ENCODE measurements at regions not wholly inside any gene's neighbourhood (a gene's known extent, or its start where the extent isn't known, plus 50 kb on each side); places are given as distances from the start of the nearest gene placed in this dataset.

DNA sequence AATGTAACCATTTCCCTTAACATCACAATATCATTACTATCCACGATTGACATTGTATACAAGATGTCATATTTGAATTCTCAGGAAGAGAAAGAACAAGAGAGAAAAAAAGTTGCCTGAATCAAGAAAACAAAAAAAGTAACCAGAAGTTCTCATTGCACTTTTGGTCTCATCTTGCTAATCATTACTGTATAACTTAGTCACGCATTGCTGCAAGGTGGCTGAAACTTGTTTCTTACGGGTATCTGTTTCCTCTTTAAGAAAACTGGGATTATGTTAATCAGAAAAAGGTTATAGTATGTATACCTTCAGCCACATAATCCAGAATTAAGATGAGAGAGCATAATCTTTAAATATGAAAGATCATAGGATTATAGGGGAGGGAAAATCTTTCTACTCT lies 639.7 kb upstream of the SYT4 start:
- H3K36me3 ChIP-seq (ENCODE audit: low read length), result no peaks in the 10 kb centered on the region
- H3F3A ChIP-seq (ENCODE audit: insufficient read depth), result no peaks in the 10 kb centered on the region
- H2AFZ ChIP-seq (ENCODE audit: low read depth, low read length, severe bottlenecking), result no peak overlapping the region
- no peaks in the 10 kb centered on the region for H3K27me3 ChIP-seq (ENCODE audit: low read length)
- no peak overlapping the region for H3K4me3 ChIP-seq (ENCODE audit: insufficient read depth, low read length, poor library complexity, severe bottlenecking)
- H3K79me2 ChIP-seq (ENCODE audit: insufficient read depth, low read length), result no peaks in the 10 kb centered on the region
- TF ChIP-seq, protein P1, sequence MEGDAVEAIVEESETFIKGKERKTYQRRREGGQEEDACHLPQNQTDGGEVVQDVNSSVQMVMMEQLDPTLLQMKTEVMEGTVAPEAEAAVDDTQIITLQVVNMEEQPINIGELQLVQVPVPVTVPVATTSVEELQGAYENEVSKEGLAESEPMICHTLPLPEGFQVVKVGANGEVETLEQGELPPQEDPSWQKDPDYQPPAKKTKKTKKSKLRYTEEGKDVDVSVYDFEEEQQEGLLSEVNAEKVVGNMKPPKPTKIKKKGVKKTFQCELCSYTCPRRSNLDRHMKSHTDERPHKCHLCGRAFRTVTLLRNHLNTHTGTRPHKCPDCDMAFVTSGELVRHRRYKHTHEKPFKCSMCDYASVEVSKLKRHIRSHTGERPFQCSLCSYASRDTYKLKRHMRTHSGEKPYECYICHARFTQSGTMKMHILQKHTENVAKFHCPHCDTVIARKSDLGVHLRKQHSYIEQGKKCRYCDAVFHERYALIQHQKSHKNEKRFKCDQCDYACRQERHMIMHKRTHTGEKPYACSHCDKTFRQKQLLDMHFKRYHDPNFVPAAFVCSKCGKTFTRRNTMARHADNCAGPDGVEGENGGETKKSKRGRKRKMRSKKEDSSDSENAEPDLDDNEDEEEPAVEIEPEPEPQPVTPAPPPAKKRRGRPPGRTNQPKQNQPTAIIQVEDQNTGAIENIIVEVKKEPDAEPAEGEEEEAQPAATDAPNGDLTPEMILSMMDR (IDR thresholded peaks at IDR 0.05; ENCODE audit: insufficient read depth, low read length, poor library complexity, severe bottlenecking), result no peak
- TF ChIP-seq EZH2phosphoT487 (conservative IDR thresholded peaks at IDR 0.05; ENCODE audit: low read length), result no peak
- no peak overlapping the region for H3K9ac ChIP-seq (ENCODE audit: low read length)
- no peak overlapping the region for H3K4me2 ChIP-seq (ENCODE audit: low read depth, low read length, poor library complexity, severe bottlenecking)
- H3K27ac ChIP-seq (ENCODE audit: low read depth, low read length), result no peak overlapping the region
- H4K20me1 ChIP-seq (ENCODE audit: low read depth, low read length), result no peaks in the 10 kb centered on the region
- H3K9me2 ChIP-seq (replicated peaks; ENCODE audit: insufficient read depth, low read length), result no peaks in the 10 kb centered on the region
- H3K9me3 ChIP-seq (ENCODE audit: insufficient read depth, low read length), result no peaks in the 10 kb centered on the region

DNA sequence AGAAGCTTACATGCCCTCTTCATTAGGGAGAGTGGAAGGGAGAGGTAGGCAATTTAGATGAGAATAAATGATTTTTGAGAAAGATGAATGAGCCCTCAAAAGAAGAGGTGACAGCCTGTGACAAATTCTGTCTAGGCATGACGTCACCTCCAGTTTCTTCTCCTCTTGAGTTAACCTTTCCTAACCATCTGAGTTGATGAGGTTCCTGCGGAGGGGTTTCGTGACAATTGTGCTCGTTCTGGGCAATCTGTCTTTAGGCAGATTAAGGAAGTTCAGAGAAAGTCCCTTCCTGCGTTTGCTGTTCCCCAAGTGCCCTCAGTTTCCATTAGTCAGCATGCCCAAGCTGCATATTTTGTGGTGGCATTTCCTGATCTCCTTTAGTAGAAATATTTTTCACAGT lies 640.2 kb upstream of the SYT4 start:
- Histone ChIP-seq H3K79me2 (ENCODE audit: insufficient read depth, low read length) (no peaks in the 10 kb centered on the region), H3K9me2 (replicated peaks; ENCODE audit: insufficient read depth, low read length) (no peaks in the 10 kb centered on the region), H3F3A (ENCODE audit: insufficient read depth) (no peaks in the 10 kb centered on the region), H3K27me3 (ENCODE audit: low read length) (no peaks in the 10 kb centered on the region), H3K27ac (ENCODE audit: low read depth, low read length) (no peak overlapping the region), H3K36me3 (ENCODE audit: low read length) (no peaks in the 10 kb centered on the region), H4K20me1 (ENCODE audit: low read depth, low read length) (no peaks in the 10 kb centered on the region), H3K4me3 (ENCODE audit: insufficient read depth, low read length, poor library complexity, severe bottlenecking) (no peak overlapping the region), H3K9ac (ENCODE audit: low read length) (no peak overlapping the region), H3K4me2 (ENCODE audit: low read depth, low read length, poor library complexity, severe bottlenecking) (no peak overlapping the region), H2AFZ (ENCODE audit: low read depth, low read length, severe bottlenecking) (no peak overlapping the region), H3K9me3 (ENCODE audit: insufficient read depth, low read length) (no peaks in the 10 kb centered on the region)
- no peak for TF ChIP-seq EZH2phosphoT487 (conservative IDR thresholded peaks at IDR 0.05; ENCODE audit: low read length)
- TF ChIP-seq, protein P1 (IDR thresholded peaks at IDR 0.05; ENCODE audit: insufficient read depth, low read length, poor library complexity, severe bottlenecking), result no peak

DNA sequence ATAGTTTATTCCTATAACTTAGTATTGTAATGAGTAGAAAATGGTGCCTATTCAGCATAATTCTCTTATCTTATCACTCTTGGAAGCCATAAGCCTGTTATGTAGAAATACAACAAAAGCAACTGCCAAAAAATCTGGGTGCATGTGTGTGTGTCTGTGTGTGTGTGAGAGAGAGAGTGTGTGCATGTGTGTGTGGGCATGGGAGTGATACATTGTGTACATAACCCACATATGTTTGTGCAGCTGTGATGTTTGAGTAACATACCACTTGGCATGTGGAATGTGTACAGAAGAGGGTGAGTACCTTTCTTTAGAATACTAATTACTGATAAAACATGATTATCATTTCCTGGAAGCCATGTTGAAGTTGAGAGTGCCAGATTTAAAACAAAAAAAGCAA lies 642.3 kb upstream of the SYT4 start:
- Histone ChIP-seq H3K79me2 (ENCODE audit: insufficient read depth, low read length) (no peaks in the 10 kb centered on the region), H2AFZ (ENCODE audit: low read depth, low read length, severe bottlenecking) (no peak overlapping the region), H3K4me2 (ENCODE audit: low read depth, low read length, poor library complexity, severe bottlenecking) (no peak overlapping the region), H3K27me3 (ENCODE audit: low read length) (no peaks in the 10 kb centered on the region), H3K4me3 (ENCODE audit: insufficient read depth, low read length, poor library complexity, severe bottlenecking) (no peak overlapping the region), H3K9me3 (ENCODE audit: insufficient read depth, low read length) (no peaks in the 10 kb centered on the region), H3K9ac (ENCODE audit: low read length) (no peak overlapping the region), H3F3A (ENCODE audit: insufficient read depth) (no peaks in the 10 kb centered on the region), H3K27ac (ENCODE audit: low read depth, low read length) (no peak overlapping the region), H3K36me3 (ENCODE audit: low read length) (no peaks in the 10 kb centered on the region), H3K9me2 (replicated peaks; ENCODE audit: insufficient read depth, low read length) (no peaks in the 10 kb centered on the region), H4K20me1 (ENCODE audit: low read depth, low read length) (no peaks in the 10 kb centered on the region)
- TF ChIP-seq, protein P1 (IDR thresholded peaks at IDR 0.05; ENCODE audit: insufficient read depth, low read length, poor library complexity, severe bottlenecking), result no peak
- no peak for TF ChIP-seq EZH2phosphoT487 (conservative IDR thresholded peaks at IDR 0.05; ENCODE audit: low read length)

DNA sequence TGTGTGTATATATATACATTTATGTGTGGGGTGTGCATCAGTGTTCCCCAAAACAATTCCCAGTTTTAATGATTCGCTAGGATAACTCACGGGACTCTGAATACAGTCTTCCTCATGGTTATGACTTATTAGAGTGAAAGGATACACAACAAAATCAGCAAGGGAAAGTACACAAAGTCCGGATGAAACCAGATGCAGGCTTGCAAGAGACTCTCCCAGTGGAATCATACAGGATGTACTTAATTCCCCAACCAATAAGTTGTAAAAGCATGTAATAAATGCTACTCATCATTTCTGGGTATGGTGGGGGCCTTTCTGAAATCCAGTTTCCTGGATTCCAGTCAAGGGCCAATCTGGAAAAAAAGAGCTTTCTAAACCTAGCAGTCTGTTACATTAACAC lies 654.1 kb upstream of the SYT4 start:
- Histone ChIP-seq H3F3A (ENCODE audit: insufficient read depth) (no peaks in the 10 kb centered on the region), H3K9me2 (replicated peaks; ENCODE audit: insufficient read depth, low read length) (no peaks in the 10 kb centered on the region), H3K79me2 (ENCODE audit: insufficient read depth, low read length) (no peaks in the 10 kb centered on the region), H2AFZ (ENCODE audit: low read depth, low read length, severe bottlenecking) (no peak overlapping the region), H3K36me3 (ENCODE audit: low read length) (no peaks in the 10 kb centered on the region), H3K4me2 (ENCODE audit: low read depth, low read length, poor library complexity, severe bottlenecking) (no peak overlapping the region), H3K4me3 (ENCODE audit: insufficient read depth, low read length, poor library complexity, severe bottlenecking) (no peak overlapping the region), H4K20me1 (ENCODE audit: low read depth, low read length) (no peaks in the 10 kb centered on the region), H3K27ac (ENCODE audit: low read depth, low read length) (no peak overlapping the region), H3K9me3 (ENCODE audit: insufficient read depth, low read length) (no peaks in the 10 kb centered on the region), H3K27me3 (ENCODE audit: low read length) (no peaks in the 10 kb centered on the region), H3K9ac (ENCODE audit: low read length) (no peak overlapping the region)
- no peak for TF ChIP-seq EZH2phosphoT487 (conservative IDR thresholded peaks at IDR 0.05; ENCODE audit: low read length)
- TF ChIP-seq, protein P1 (IDR thresholded peaks at IDR 0.05; ENCODE audit: insufficient read depth, low read length, poor library complexity, severe bottlenecking), result no peak

Measured in SU-DHL-6 (cell line).